GM12878 (cell line): ENCODE measurements at regions not wholly inside any gene's neighbourhood (a gene's known extent, or its start where the extent isn't known, plus 50 kb on each side); places are given as distances from the start of the nearest gene placed in this dataset.

Experiments used
- ATAC-seq: fragments of 200-7000 bp; cut with Tn5 transposase; 3 replicates; pipeline ENCODE4 v1.9.1; 2020; ENCODE audit warnings: mild to moderate bottlenecking, moderate library complexity
- BruUV-seq: library from RNA; stranded (reverse); fragments of 400-500 nt; replicated peaks from 2 replicates; lab custom pipeline; 2021; lab: Mats Ljungman, UMichigan
- CTCF ChIA-PET: fragments of 300-600 bp; sonication (Branson Sonifier 250); formaldehyde crosslinking; extraction: SDS; loops from one replicate; lab custom pipeline; 2021; ENCODE audit warnings: inconsistent platforms; lab: Yijun Ruan, JAX
- POLR2A ChIA-PET: fragments of 350-600 bp; formaldehyde crosslinking; extraction: SDS; loops from one replicate; lab custom pipeline; 2021; ENCODE audit warnings: inconsistent platforms; lab: Charles Lee
- RAD21 ChIA-PET: fragments of 300-600 bp; sonication (Branson Sonifier 250); formaldehyde crosslinking; loops from one replicate; lab custom pipeline; 2023; ENCODE audit warnings: antibody characterized with exemption; ENCODE audit not compliant: unreplicated experiment; lab: Charles Lee
- SMC1A ChIA-PET: fragments of 300-600 bp; sonication (Branson Sonifier 250); formaldehyde crosslinking; loops from one replicate; lab custom pipeline; 2023; ENCODE audit not compliant: unreplicated experiment, uncharacterized antibody; lab: Charles Lee
- DNase-seq: peaks from one replicate; pipeline ENCODE4 v3.0.0-alpha.2; 2011; ENCODE audit warnings: low read depth, low spot score
- FAIRE-seq: peaks from 3 replicates; lab custom pipeline; 2011; peaks lifted over from hg19 to GRCh38; lab: Jason Lieb, UNC
- H2AFZ ChIP-seq: 2 replicates; pipeline ENCODE4 v1.6.0; 2011; ENCODE audit warnings: low read depth, low read length, control low read depth; ENCODE audit not compliant: control insufficient read depth
- H3K27ac ChIP-seq: 2 replicates; pipeline ENCODE4 v1.5.1; 2011; ENCODE audit warnings: control low read depth; ENCODE audit not compliant: control insufficient read depth, insufficient read depth
- H3K27me3 ChIP-seq, 2 experiments: replicated peaks in 1 of 2; 2 replicates each; pipeline versions ENCODE4 v1.6.0 to v1.6.1; 2011; ENCODE audit warnings: low read length in 1 of 2; ENCODE audit not compliant: control insufficient read depth in 2 of 2, insufficient read depth in 2 of 2
- H3K36me3 ChIP-seq, 2 experiments: 2 replicates each; pipeline ENCODE4 v1.5.1; 2011; ENCODE audit warnings: low read length in 1 of 2; ENCODE audit not compliant: control insufficient read depth in 2 of 2, insufficient read depth in 2 of 2
- H3K4me1 ChIP-seq: 2 replicates; pipeline ENCODE4 v1.6.1; 2011; ENCODE audit warnings: mild to moderate bottlenecking, low read length, moderate library complexity, mixed read lengths; ENCODE audit not compliant: control insufficient read depth, insufficient read depth
- H3K4me2 ChIP-seq: 2 replicates; pipeline ENCODE4 v1.6.0; 2011; ENCODE audit warnings: control low read depth; ENCODE audit not compliant: control insufficient read depth, insufficient read depth
- H3K4me3 ChIP-seq: fragments of 200-600 bp; sonication (generic); 2 replicates; pipeline ENCODE4 v1.5.1; 2016
- H3K79me2 ChIP-seq: 2 replicates; pipeline ENCODE4 v1.6.0; 2011; ENCODE audit warnings: low read length; ENCODE audit not compliant: control insufficient read depth, insufficient read depth
- H3K9ac ChIP-seq: 2 replicates; pipeline ENCODE4 v1.8.0; 2011; ENCODE audit warnings: low read length, control low read depth, mixed read lengths; ENCODE audit not compliant: control insufficient read depth, insufficient read depth
- H3K9me3 ChIP-seq: replicated peaks from 3 replicates; pipeline ENCODE4 v1.5.1; 2011; ENCODE audit warnings: mild to moderate bottlenecking, low read length; ENCODE audit not compliant: control insufficient read depth, insufficient read depth
- H4K20me1 ChIP-seq: 2 replicates; pipeline ENCODE4 v1.6.0; 2011; ENCODE audit not compliant: control insufficient read depth, insufficient read depth
- ATF7 ChIP-seq: fragments of 450-650 bp; IDR thresholded peaks from 2 replicates; pipeline ENCODE4 v1.6.1; 2016; ENCODE audit warnings: low read depth, mild to moderate bottlenecking
- BHLHE40 ChIP-seq, 2 experiments: fragments of 450-650 bp in 1 of 2; IDR thresholded peaks; 2 replicates each; pipeline ENCODE4 v1.6.1; 2011 to 2017; ENCODE audit warnings: low read depth in 2 of 2, borderline replicate concordance in 1 of 2, improper control_type of control experiment in 1 of 2, low read length in 1 of 2, mild to moderate bottlenecking in 1 of 2
- BRCA1 ChIP-seq: IDR thresholded peaks from 2 replicates; pipeline ENCODE4 v1.6.1; 2011; ENCODE audit warnings: low read depth, low read length, improper control_type of control experiment
- CBFB ChIP-seq: IDR thresholded peaks from 2 replicates; pipeline ENCODE4 v1.6.1; 2016; ENCODE audit warnings: antibody characterized with exemption, low read depth
- EP300 ChIP-seq, 2 experiments: fragments of 150-350 bp in 1 of 2; IDR thresholded peaks; 2 replicates each; pipeline ENCODE4 v1.6.1; 2011 to 2012; ENCODE audit warnings: low read depth in 2 of 2, low read length in 2 of 2, borderline replicate concordance in 1 of 2, improper control_type of control experiment in 1 of 2, inconsistent platforms in 1 of 2; ENCODE audit not compliant: control insufficient read depth in 1 of 2
- IRF4 ChIP-seq: IDR thresholded peaks from 2 replicates; pipeline ENCODE4 v1.6.1; 2011; ENCODE audit warnings: low read depth, low read length
- MXI1 ChIP-seq: fragments of 150-350 bp; IDR thresholded peaks from 2 replicates; pipeline ENCODE4 v1.6.1; 2011; ENCODE audit warnings: low read depth, mild to moderate bottlenecking, inconsistent platforms, low read length, improper control_type of control experiment
- NFYB ChIP-seq: IDR thresholded peaks from 2 replicates; pipeline ENCODE4 v1.6.1; 2011; ENCODE audit warnings: low read depth, mild to moderate bottlenecking, low read length, improper control_type of control experiment, moderate library complexity; ENCODE audit not compliant: insufficient read depth
- POLR2AphosphoS2 ChIP-seq: IDR thresholded peaks from 2 replicates; pipeline ENCODE4 v1.6.1; 2011; ENCODE audit warnings: low read depth, mild to moderate bottlenecking, low read length, improper control_type of control experiment, moderate library complexity
- SP1 ChIP-seq: IDR thresholded peaks from one replicate; pipeline ENCODE4 v1.6.1; 2011; ENCODE audit warnings: low read depth, low read length
- SREBF1 ChIP-seq: IDR thresholded peaks from 2 replicates; pipeline ENCODE4 v1.6.1; 2012; ENCODE audit warnings: mild to moderate bottlenecking, low read length
- SREBF2 ChIP-seq: IDR thresholded peaks from 2 replicates; pipeline ENCODE4 v1.6.1; 2012; ENCODE audit warnings: mild to moderate bottlenecking, low read length
- STAT1 ChIP-seq: fragments of 450-650 bp; conservative IDR thresholded peaks from 2 replicates; pipeline ENCODE4 v1.6.1; 2014; ENCODE audit warnings: antibody characterized with exemption, mild to moderate bottlenecking
- TCF7 ChIP-seq: IDR thresholded peaks from 2 replicates; pipeline ENCODE4 v1.6.1; 2014; ENCODE audit warnings: antibody characterized with exemption, borderline replicate concordance
- YBX1 ChIP-seq: fragments of 450-650 bp; IDR thresholded peaks from 2 replicates; pipeline ENCODE4 v1.6.1; 2016; ENCODE audit warnings: antibody characterized with exemption
- WGBS: methylation state at CpG from one replicate; pipeline ENCODE4 v1.1.6; 2016; ENCODE audit warnings: low lambda C conversion rate; ENCODE audit not compliant: insufficient replicate concordance, insufficient coverage; ENCODE audit errors: missing lambda C conversion rate; 5-methylcytosine and 5-hydroxymethylcytosine counted together
- in situ Hi-C: fragments of 300-500 bp; cut with MboI; formaldehyde crosslinking; loops from 9 replicates; pipeline ENCODE4 v1.14.3; 2018; ENCODE audit warnings: mixed read lengths
- intact Hi-C: fragments of 100-400 bp; cut with micrococcal nuclease; formaldehyde crosslinking; loops from one replicate; pipeline ENCODE4 v1.14.2; 2022; ENCODE audit not compliant: unreplicated experiment
- TF ChIP-seq, protein P1 (sequence below): IDR thresholded peaks from 2 replicates; pipeline ENCODE4 v1.6.1; 2011; ENCODE audit warnings: low read depth, mild to moderate bottlenecking, low read length, moderate library complexity, borderline replicate concordance; ENCODE audit errors: extremely low read depth
- TF ChIP-seq, protein P2 (sequence below): fragments of 450-650 bp; conservative IDR thresholded peaks from 2 replicates; pipeline ENCODE4 v1.6.1; 2017; ENCODE audit warnings: mild to moderate bottlenecking, moderate library complexity

DNA sequence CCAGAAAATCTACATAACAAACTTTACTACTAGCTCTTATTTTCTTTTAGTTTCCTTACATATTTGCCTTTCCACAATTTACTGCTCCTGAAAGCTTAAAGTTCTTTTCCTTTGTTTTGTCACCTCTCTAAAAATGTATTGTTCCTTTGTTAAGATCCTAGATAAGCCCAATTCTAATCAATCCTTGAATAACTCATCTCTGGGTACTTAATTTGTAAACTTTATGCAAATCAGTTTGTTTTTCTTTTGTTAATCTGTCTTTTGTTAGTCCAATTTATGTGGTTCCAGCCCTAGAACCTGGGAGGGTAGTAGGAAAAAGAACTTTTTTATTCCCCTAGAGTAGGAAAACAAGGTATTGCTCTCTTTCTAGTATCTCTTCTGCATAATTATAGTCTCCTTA is 444.7 kb downstream of the PCDH10 start:
- BruUV-seq = no TSS peak
- RAD21 ChIA-PET = no interaction called here
- H3K9ac ChIP-seq = no peak overlapping the region
- no peaks in the 10 kb centered on the region for H3K79me2 ChIP-seq
- TF ChIP-seq IRF4 (no peak), BRCA1 (no peak), SP1 (no peak), TCF7 (no peak), BHLHE40 (IDR thresholded peaks at IDR 0.05; ENCODE audit: borderline replicate concordance in 1 of 2, low read depth in 2 of 2, low read length in 1 of 2) (no peak), STAT1 (no peak)
- TF ChIP-seq, all 136 proteins: peak for 0
- ChIA-PET CTCF (no interaction called here), SMC1A (no interaction called here), POLR2A (no interaction called here)
- Histone ChIP-seq H3K36me3 (no peaks in the 10 kb centered on the region), H3K4me3 (no peak overlapping the region), H3K9me3 (no peaks in the 10 kb centered on the region), H3K4me2 (no peak overlapping the region), H3K27ac (no peak overlapping the region), H4K20me1 (no peaks in the 10 kb centered on the region), H3K27me3 (no peaks in the 10 kb centered on the region), H3K4me1 (no peaks in the 10 kb centered on the region), H2AFZ (no peak overlapping the region)
- ATAC-seq (no peak), FAIRE-seq (no peak), DNase-seq (no peak)
- intact Hi-C loops (no loop called here), in situ Hi-C loops (no loop called here)

DNA sequence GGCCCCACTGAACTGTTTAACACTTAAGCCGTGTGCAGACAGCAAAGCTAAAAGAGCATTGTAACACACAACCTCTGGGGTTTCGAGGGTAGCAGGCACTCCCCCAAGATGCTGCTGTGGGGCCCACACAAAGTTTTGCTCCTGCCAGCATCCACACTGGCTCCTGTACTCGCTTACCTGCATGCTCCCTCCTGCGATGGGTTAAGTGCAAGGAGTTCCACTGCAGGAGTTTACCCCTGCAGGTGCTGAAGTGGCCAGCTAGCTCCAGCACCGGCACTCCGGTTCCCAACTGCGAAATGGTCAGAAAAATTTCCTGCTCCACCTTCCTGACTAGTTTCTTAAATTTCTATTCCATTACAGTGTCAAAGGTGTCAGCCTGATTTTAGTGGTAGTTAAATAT is 443.5 kb downstream of the PCDH10 start:
- Histone ChIP-seq H3K9ac (no peak overlapping the region), H3K36me3 (no peaks in the 10 kb centered on the region), H3K27ac (no peak overlapping the region), H3K4me2 (no peak overlapping the region), H4K20me1 (no peaks in the 10 kb centered on the region), H3K9me3 (no peaks in the 10 kb centered on the region), H3K27me3 (no peaks in the 10 kb centered on the region), H3K79me2 (no peaks in the 10 kb centered on the region), H2AFZ (no peak overlapping the region), H3K4me3 (no peak overlapping the region), H3K4me1 (no peaks in the 10 kb centered on the region)
- FAIRE-seq = no peak
- 34% methylated on average over 7 of the region's 7 CpGs for WGBS
- no peak for ATAC-seq
- in situ Hi-C loops (no loop called here), intact Hi-C loops (no loop called here)
- SMC1A ChIA-PET = no interaction called here
- no TSS peak for BruUV-seq
- DNase-seq = no peak
- RAD21 ChIA-PET = no interaction called here
- CTCF ChIA-PET = interaction anchor here (0.9 kb wide), 1 partner anchor 23 kb away, joined by 3 read pairs; no protein-coding TSS in a partner anchor
- POLR2A ChIA-PET = no interaction called here
- no peak for TF ChIP-seq MXI1
- TF ChIP-seq, protein P1, sequence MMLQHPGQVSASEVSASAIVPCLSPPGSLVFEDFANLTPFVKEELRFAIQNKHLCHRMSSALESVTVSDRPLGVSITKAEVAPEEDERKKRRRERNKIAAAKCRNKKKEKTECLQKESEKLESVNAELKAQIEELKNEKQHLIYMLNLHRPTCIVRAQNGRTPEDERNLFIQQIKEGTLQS = no peak
- TF ChIP-seq EP300 (IDR thresholded peaks at IDR 0.05; ENCODE audit: borderline replicate concordance in 1 of 2, control insufficient read depth in 1 of 2, low read depth in 2 of 2, low read length in 2 of 2) = no peak
- no peak for TF ChIP-seq ATF7
- no peak for TF ChIP-seq SREBF2
- no peak for TF ChIP-seq YBX1
- no peak for TF ChIP-seq CBFB
- no peak for TF ChIP-seq TCF7
- TF ChIP-seq NFYB = no peak
- TF ChIP-seq, protein P2, sequence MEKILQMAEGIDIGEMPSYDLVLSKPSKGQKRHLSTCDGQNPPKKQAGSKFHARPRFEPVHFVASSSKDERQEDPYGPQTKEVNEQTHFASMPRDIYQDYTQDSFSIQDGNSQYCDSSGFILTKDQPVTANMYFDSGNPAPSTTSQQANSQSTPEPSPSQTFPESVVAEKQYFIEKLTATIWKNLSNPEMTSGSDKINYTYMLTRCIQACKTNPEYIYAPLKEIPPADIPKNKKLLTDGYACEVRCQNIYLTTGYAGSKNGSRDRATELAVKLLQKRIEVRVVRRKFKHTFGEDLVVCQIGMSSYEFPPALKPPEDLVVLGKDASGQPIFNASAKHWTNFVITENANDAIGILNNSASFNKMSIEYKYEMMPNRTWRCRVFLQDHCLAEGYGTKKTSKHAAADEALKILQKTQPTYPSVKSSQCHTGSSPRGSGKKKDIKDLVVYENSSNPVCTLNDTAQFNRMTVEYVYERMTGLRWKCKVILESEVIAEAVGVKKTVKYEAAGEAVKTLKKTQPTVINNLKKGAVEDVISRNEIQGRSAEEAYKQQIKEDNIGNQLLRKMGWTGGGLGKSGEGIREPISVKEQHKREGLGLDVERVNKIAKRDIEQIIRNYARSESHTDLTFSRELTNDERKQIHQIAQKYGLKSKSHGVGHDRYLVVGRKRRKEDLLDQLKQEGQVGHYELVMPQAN = no peak
- TF ChIP-seq POLR2AphosphoS2 = no peak
- no peak for TF ChIP-seq SREBF1
